Superior temporal gyrus (tissue), 1 donor: ENCODE measurements at regions not wholly inside any gene's neighbourhood (a gene's known extent, or its start where the extent isn't known, plus 50 kb on each side); places are given as distances from the start of the nearest gene placed in this dataset.
"Not testable (repeated sequence)": the region's sequence is repeated elsewhere in the genome, so short reads cannot be mapped to it uniquely, and the experiment has no call there.

ENCODE experiments used
- DNase-seq: peaks from one replicate; pipeline ENCODE4 v3.0.0-alpha.2; 2016; ENCODE audit errors: extremely low spot score

DNA sequence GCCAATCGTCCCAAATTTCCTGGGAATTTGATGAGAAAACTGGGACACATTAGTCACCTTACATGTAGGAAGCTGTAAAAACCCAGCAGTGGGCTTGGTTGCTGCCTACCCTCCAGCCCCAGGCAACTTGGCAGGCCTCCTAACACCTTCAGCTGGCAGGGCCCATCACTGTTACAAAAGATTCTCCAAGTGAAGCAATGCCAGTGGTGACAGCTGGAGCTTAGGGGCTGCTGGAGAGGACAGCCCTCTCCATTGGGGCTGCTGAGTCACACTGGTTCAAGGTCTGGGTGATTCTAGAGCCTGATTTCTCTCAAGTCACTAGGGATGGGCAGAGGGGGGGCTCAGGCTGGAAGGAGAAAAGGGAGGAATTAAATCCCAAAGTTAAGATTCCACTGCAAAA, 180.6 kb downstream of the COPRS start:
- DNase-seq = no peak

DNA sequence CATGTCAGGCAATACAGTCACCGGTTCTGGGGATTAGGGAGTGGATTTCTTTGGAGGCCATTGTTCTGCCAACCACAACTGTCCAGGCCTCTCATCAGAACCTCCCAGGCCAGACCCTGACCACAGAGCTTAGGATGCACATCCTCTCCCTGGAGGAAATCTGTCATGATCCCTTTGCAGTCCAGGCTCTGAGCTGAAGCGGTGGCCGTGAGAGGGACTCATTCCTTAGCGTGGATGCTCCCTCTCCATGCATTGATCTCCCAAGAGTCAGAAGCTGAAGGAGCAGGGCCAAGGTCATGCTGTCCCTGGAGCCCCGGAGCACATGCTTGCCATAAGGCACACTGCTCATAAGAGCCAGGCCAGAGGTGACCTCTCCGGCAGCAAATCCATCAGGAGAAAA, 181.4 kb downstream of the COPRS start:
- no peak for DNase-seq

DNA sequence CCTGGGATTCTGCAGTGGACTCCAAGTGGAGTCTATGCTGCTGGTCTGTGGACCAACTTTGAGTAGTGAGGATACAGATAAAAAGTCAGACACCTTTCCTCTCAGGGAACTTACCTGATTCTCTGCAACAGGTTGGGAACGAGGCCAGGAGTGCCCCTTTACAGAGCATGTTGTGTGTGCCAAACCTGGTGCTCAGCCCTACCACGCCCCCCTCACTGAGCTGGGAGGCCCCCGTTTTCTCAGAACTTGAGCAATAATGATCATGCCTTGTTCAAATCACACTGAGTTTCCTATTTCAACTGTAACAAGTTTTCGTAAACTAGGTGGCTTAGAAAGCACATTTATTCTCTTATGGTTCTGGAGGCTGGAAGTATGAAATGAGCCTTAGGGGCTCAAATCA, 182.0 kb downstream of the COPRS start:
- DNase-seq = no peak

DNA sequence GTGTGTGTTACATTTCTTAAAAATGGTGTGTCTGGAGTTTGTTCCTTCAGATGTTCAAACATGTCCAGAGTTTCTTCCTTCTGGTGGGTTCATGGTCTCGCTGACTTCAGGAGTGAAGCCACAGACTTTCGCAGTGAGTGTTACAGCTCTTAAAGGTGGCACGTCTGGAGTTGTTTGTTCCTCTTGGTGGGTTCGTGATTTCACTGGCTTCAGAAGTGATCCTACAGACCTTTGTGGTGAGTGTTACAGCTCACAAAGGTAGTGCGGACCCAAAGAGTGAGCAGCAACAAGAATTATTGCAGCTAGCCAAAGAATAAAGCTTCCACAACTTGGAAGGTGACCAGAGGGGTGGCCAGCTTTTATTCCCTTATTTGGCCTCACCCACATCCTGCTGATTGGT, 183.7 kb downstream of the COPRS start:
- DNase-seq = not testable (repeated sequence)

DNA sequence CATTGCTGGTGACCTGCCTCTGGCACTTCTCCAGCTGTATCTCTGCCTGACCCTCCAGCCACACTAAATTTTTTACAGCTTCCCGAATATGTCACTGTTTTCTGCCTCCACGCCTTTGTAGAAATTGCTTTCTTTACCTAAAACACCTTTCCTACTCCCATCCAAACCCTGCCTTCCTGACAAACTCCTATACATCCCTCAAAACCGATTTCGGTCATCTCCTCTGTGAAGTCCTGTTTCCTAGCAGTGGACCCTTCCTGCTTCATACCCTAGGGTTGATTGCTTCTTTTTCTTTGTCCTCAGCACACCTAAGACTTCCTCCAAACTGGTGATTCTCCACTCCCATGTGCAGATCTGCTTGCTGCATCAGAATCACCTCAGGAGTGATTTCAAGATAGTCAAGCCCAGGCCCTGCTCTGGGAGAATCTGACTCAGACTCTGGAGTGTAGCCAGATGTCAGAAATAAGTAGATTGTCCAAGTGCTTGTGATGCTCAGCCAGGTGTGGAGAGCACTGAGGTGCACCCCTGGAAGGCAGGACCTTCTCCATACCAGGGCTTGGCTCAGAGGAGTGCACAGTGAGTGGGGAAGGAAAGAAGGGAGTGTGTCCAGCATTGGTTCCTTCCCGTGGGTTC, 184.2 kb downstream of the COPRS start:
- DNase-seq = no peak

DNA sequence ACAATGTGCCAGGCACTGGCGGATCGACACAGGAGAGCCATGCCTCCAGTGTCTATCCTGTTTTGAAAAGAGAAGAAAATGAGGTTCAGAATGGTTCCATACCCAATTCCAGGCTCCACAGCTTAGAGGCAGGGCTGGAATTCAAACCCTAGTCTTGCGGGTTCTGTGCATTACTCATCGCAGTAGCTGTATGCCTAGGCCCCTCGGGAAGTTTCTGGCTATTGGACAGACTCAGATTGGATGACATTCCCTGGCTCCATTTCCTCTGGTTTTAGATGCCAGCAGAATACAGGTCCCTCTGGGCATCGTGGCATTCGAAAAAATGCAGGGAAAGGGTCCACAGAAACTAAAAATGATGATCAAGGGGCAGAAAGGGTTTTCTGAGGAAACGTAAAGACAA, 184.7 kb downstream of the COPRS start:
- DNase-seq = no peak

DNA sequence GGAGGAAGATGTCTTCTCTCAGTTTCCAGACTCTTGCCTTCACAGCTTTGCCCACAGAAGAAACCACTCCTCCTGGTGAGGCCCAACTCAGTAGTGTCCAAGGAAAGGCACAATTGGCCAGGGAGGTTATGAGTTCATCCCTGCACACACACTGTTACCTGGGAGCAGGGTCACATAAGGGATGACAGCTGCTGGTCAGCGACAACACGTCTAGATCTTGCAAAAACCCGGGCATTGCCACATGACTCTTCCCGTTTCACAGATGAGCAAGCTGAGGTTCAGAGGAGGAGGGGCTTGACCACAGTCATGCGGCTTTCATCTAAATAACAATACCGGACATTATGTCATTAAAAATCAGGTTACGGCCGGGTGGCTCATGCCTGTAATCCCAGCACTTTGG, 186.0 kb downstream of the COPRS start:
- no peak for DNase-seq

DNA sequence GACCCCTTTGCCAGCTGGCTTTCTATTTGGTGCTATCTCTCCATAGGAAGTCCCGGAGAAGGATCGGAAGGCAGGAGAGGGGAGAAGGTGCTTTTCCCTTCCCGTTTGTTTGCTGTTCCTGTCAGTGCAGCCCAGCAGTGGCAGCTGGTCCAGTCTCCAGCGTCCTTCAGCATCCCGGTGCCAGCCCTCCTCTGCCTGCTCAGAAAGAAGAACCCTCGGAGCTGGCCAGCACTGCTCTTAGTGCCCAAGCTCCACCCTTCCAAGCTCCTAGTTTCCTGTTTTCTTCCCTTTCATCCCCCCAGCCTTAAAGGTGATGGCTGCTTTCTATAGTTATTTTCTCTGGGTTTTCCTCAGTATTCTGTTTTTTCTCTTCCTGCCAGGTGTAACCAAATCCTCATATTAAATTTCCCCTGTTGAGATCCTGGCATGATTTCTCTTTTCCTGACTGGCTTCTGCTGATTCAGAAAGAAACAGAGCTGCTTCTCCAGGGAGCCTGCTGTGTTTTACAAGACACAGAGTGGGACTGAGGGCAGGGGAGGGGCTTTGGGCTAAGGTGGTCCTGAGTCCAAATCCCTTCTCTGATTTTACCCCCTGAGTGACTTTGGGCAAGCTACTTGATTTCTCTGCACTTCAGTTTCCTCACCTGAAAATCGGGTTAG, 186.8 kb downstream of the COPRS start:
- no peak for DNase-seq

DNA sequence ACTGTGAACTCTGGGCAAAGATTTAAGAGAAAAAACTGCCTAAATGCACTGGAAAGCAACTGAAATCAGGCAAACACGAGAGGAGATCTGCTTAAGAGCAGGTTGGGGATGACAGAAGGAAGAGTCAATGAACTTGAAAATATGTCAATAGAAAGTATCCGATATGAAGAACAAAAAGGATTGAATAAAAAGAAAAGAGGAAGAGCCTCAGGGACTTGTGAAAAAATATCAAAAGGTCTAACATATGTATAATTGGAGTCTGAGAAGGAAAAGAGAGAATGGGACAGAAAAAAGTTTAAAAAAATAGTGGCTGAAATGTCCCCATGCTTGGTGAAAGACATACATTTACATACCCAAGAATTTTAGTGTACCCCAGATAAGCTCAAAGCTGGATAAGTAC, 195.5 kb downstream of the COPRS start:
- DNase-seq = no peak

DNA sequence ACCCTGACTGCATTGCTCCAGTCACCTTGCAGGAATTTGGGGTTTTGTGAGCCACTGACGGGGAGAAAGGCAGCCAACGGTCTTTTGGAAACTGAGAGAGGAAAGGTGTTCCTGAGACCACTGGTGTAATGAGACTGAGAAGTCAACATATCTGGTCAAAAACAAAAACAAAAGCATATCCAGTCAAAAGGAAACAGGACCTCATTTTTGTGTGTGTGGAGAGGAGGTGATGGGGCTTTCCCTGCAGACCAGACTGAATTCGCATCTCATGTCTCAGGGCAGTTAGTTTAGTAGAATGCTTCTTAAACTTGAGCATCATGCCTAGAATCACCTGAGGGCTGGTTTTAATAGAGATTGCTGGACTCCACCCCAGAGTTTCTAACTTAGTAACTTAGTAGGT, 198.4 kb downstream of the COPRS start:
- no peak for DNase-seq

DNA sequence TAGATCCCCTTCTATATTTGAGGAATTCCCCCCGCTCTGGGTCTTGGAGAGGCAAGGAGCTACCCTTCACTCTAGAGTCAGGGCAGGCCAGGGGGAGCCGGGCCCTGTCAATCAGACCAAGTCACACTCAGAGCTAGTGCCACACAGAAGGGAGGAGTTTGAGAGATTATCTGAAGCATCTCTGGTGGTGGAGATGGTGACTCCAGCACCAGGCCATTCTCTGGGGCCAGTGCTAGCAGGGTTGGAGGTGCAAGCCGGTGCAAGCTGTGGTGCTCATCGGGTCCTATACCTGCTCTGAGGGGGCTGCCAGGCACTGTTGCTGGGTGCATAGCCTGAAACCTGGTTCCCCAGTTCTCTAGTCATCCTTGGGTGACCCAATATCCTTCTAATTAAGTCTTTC, 201.2 kb downstream of the COPRS start:
- DNase-seq = no peak

DNA sequence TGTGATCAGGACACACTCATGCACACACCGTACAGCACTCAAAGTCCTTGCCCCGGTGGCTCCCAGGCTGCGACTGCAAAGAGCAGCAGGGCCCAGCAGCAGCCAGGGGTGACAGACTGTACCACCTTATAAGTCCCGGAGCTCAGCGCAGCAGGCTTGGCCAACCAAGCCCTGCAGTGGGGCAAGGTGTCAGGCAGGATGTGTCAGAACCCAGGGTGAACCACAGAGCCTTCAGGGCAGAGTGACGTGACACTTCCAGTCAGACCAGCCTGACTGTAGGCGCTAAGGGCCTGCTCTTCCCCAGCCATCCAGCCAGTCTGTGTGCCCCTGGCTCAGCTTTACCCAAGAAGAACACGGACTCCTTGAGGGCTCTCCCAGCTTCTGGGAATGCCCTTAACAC, 204.1 kb downstream of the COPRS start:
- DNase-seq = no peak

DNA sequence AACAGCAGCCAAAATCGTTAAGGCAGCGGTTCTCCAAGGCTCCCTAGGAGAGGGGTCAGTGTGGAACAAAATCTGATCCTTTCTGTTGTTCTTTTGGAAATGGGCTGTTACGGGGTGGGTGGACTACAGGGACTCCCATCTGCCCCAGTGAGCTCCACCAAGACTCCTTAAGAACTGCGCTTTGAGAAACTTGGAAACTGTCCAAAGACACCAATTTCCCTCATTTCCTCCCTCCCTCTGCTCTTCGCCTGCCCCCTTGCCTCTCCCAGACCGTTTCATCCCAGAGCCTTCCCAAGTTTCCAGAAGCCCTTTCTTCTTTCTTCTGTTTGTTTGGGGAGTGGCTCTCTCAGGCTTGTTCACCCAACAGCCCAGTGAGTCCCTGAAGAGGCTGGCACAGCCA, 205.4 kb downstream of the COPRS start:
- DNase-seq = no peak

DNA sequence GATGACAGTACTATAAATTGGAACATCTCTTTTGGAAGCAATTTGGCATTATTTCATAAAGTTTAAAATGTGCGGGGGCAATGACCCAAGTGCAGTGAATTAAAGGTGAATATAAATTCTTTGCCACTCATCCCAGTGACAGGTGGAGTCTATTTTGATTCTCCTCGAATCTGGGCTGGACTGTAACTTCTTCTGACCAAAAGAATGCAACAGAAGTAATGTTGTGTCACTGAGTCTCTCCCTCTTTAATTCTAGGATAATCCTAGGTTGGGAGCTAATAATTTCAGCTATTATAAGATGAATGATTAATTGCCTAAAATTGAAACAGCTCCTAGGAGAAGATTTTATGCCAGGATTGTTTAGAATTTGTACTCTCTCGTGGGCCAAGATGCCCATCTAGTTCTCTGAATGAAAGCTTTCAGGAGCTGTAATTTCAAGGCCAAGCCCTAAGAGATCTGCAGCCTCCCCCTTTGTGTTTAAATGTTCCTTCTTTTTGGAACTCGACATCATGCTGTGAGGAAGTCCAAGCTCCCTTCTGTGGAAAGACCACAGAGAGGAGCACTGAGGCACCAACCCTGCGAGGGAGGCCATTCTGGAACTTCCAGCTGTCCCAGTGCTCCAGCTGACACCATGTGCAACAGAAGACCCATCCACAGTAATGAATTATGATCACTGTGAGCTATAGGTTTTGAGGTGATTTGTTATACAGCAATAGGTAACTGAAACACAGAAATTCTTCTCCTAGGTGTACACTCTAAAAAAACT, 208.1 kb downstream of the COPRS start:
- no peak for DNase-seq

DNA sequence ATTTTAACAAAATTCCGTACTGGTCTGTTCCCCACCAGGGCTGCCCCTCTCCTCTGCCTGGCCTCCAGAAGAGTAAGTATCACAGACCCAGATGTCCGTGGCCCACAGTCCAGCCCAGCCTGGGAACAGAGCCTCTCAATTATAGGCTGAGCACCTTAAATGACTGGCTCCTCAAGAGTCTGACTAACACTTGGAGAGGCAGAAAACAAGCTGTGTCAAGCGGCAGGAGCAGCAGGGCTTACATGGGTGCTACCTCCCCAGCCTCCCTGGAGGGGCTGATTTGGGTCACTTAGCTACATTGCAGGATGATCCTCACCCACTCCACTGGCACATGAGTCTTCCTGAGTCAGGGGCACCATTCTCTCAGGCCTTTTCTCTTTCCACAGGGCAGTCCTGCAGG, 209.7 kb downstream of the COPRS start:
- no peak for DNase-seq

DNA sequence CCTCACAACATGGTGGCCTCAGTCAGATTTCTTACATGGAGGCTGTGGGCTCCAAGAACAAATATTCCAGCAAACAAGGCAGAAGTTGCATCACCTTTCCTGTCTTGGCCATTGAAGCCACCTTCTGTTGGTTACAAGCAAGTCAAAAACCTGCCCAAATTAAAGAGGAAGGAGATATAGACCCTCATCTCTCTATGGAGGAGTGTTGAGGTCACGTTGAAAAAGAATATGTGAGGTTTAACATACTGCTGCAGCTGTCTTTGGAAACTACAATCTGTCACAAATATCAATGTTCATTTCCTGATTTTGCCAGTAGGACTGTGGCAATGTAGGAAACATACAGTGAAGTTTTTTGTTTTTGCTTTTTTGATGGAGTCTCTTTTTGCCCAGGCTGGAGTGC, 211.4 kb downstream of the COPRS start:
- no peak for DNase-seq

DNA sequence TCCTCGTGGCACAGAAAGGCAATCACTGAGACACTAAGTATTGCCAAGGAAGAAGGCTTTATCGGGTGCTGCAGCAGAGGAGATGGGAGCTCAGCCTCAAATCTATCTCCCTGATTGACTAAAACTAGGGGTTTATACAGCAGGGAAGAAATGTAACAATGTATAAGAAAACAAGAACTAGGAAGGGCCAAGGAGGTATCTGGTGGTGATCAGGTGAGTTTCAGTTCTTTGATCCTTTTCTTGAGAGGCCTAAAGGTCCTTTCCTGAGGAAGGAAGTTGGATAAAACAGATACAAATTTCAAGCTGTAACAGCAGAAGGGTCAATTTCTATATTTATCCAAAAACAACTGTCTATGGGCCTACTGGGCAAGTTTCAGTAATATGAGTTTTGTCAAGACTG, 212.4 kb downstream of the COPRS start:
- no peak for DNase-seq

DNA sequence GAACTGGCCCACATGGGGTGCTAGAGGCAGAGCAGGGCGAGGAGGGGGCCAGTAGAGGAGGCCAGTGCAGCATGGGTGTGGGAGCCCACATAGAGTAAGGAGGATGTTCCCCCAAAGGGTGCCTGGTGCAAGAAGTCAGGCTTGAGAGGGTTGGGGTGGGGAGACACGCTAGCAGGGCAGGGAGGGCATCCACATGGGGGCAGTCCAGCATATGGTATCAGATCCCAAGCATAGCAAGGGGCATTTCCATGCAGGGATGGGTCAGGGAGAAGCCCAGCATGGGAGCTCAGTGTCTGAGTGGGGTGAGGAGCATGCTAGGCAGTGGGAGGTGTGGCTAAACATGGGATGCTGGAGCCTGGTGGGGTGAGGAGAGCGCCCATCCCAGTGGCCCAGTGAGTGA, 213.7 kb downstream of the COPRS start:
- no peak for DNase-seq

DNA sequence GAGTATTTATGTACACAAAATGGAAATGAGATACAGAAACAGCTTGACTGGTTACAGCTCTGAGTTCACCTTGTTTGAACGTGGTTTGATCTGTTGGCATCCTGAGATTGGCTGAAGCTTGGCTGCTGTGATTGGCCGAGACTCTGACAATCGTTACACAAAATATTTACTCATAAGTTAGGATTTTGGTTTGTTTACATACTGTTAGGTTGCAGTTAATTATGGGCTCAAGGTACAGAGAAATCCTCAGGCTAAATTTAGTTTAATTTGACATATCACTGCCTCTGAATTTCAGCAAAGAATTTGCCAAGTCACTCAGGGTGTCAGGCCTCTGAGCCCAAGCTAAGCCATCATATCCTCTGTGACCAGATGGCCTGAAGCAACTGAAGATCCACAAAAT, 227.3 kb downstream of the COPRS start:
- no peak for DNase-seq

DNA sequence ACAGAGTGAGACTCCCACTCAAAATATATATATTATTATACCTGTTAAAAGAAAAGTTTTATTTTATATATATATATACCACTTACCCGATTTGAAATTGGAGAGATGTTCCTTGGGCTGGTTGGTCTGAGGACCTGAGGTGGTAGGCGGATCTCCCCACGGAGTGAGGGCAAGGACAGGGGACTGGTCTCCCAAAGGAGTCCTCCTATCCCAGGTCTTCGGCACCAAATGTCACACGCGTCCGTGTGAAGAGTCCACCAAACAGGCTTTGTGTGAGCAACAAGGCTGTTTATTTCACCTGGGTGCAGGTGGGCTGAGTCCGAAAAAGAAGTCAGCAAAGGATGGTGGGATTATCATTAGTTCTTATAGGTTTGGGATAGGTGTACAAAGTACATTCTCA, 228.2 kb downstream of the COPRS start:
- DNase-seq = not testable (repeated sequence)

DNA sequence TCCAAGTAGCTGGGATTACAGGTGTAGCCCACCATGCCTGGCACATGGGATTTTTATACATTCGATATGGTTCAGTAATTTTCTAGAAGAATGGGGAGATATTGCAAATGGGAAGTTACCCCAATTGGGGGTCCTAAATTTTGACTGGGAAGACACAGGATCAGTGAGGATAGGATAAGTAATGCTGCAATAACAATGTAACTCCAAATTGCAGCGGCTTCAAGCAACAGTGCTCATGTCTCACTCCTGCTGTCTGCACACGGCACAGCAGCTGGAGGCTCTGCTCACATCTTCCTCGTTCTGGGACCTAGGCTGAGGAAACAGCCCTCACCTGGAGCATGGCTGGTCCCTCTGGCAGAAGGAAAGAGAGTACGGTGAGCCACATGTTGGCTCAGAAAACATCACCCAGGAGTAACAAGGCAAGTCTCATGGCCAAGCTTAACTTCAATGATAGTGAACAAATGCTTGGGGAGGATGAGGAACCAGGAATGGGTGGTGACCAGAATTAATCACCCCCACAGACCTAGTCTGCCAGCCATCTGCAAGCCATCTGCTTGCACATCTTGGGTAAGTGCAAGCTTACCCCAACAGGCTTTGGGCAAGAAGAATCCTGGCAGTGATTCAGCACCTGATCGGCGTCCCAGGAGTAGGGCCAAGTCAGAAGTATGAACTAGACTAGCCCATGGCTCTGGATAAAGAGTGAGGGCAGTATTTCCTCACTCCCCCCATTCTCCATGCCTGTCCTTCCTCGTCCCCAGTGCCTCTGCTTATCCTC, 229.2 kb downstream of the COPRS start:
- DNase-seq = no peak

DNA sequence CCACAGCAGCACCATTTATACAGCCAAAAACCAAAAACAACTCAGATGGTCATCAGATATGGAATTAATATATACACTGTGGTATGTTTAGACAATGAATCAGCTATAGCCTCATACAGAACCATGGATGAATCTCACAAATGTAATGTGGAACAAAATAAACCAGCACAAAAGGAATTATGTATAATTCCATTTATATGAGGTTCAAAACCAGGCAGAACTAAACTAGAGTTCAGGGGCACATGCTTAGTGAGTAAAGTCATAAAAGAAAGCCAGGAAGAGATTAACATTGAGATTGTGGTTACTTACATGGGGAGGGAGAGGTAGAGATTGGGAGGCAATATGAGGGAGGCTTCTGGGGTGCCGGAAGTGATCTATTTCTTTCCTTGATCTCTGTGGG, 231.1 kb downstream of the COPRS start:
- no peak for DNase-seq

DNA sequence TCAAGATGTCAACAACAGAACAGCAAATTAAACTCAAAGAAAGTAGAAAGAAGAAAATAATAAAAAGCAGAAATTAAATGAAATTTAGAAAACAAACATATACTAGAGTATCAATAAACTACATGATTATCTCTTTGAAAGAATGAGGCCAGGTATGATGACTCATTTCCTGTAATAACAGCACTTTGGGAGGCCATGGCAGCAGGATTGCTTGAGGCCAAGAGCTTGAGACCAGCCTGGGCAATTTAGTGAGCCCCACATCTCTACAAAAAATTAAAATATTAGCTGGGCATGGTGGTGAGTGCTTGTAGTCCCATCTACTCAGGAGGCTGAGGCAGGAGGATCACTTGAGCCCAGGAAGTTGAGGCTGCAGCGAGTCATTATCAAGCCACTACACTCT, 232.5 kb downstream of the RAB11FIP4 start:
- no peak for DNase-seq
